NCI-H510A (cell line): ENCODE measurements at regions not wholly inside any gene's neighbourhood (a gene's known extent, or its start where the extent isn't known, plus 50 kb on each side); places are given as distances from the start of the nearest gene placed in this dataset.
"Not testable (repeated sequence)": the region's sequence is repeated elsewhere in the genome, so short reads cannot be mapped to it uniquely, and the experiment has no call there.

Source experiments
- DNase-seq: peaks from one replicate; lab custom pipeline; 2025; lab: John Stamatoyannopoulos, UW

GRCh38 chr2:82501217-82501616, 1957.9 kb downstream of the SUCLG1 start:
- DNase-seq, result no peak

- DNase-seq, result no peak
Measured at GRCh38 chr2:82498777-82499443, 1960.2 kb downstream of the SUCLG1 start.

GRCh38 chr2:82494739-82495138, 1964.3 kb downstream of the SUCLG1 start:
- DNase-seq, result no peak

- DNase-seq, result no peak
Measured at GRCh38 chr2:82491591-82491990, 1967.5 kb downstream of the SUCLG1 start.

- DNase-seq, result no peak
Measured at GRCh38 chr2:82487354-82487753, 1971.7 kb downstream of the SUCLG1 start.

- DNase-seq, result no peak
Measured at GRCh38 chr2:82485701-82486100, 1973.4 kb downstream of the SUCLG1 start.

- DNase-seq, result no peak
Measured at GRCh38 chr2:82481207-82481606, 1977.9 kb downstream of the SUCLG1 start.

GRCh38 chr2:82478641-82479040, 1980.4 kb downstream of the SUCLG1 start:
- no peak for DNase-seq

GRCh38 chr2:82476094-82476493, 1983.0 kb downstream of the SUCLG1 start:
- DNase-seq, result no peak

- no peak for DNase-seq
Measured at GRCh38 chr2:82428251-82428650, 2030.8 kb downstream of the SUCLG1 start.

- DNase-seq, result no peak
Measured at GRCh38 chr2:82412021-82412420, 2047.1 kb downstream of the SUCLG1 start.

- DNase-seq, result no peak
Measured at GRCh38 chr2:82411071-82411470, 2048.0 kb downstream of the SUCLG1 start.

GRCh38 chr2:82395531-82395930, 2063.5 kb downstream of the SUCLG1 start:
- DNase-seq, result no peak

GRCh38 chr2:82391386-82391785, 2067.7 kb downstream of the SUCLG1 start:
- DNase-seq, result no peak

GRCh38 chr2:82355622-82356021, 2051.1 kb upstream of the LRRTM1 start:
- DNase-seq, result no peak

- DNase-seq, result no peak
Measured at GRCh38 chr2:82345910-82346309, 2041.4 kb upstream of the LRRTM1 start.

- no peak for DNase-seq
Measured at GRCh38 chr2:82344670-82345069, 2040.1 kb upstream of the LRRTM1 start.

- DNase-seq, result no peak
Measured at GRCh38 chr2:82342356-82342755, 2037.8 kb upstream of the LRRTM1 start.

GRCh38 chr2:82340578-82341053, 2036.1 kb upstream of the LRRTM1 start:
- no peak for DNase-seq

- DNase-seq, result no peak
Measured at GRCh38 chr2:82339805-82340204, 2035.3 kb upstream of the LRRTM1 start.

- no peak for DNase-seq
Measured at GRCh38 chr2:82333697-82334096, 2029.1 kb upstream of the LRRTM1 start.

GRCh38 chr2:82330155-82330554, 2025.6 kb upstream of the LRRTM1 start:
- DNase-seq, result no peak

- not testable (repeated sequence) for DNase-seq
Measured at GRCh38 chr2:82326180-82326767, 2021.7 kb upstream of the LRRTM1 start.

GRCh38 chr2:82320296-82320695, 2015.7 kb upstream of the LRRTM1 start:
- DNase-seq, result no peak
